ENCODE measurements at regions not wholly inside any gene's neighbourhood (a gene's known extent, or its start where the extent isn't known, plus 50 kb on each side); places are given as distances from the start of the nearest gene placed in this dataset.
A peak's percentile ranks its signal among the peaks of the same experiment; 100 is the strongest.

- H3K36me3 Mint-ChIP-seq (ENCODE audit: insufficient read depth), result no peaks in the 10 kb centered on the region
- TF ChIP-seq CTCF (IDR thresholded peaks at IDR 0.05; ENCODE audit: unreplicated experiment), result no peak
- no peaks in the 10 kb centered on the region for H3K27me3 Mint-ChIP-seq
- H3K9me3 Mint-ChIP-seq (ENCODE audit: low read depth), result no peaks in the 10 kb centered on the region
- no peak for DNase-seq (ENCODE audit: low spot score, unreplicated experiment)
- H3K27ac Mint-ChIP-seq, result no peak overlapping the region
- no peaks in the 10 kb centered on the region for H3K4me1 Mint-ChIP-seq (ENCODE audit: low read depth)
- no peak overlapping the region for H3K4me3 Mint-ChIP-seq (ENCODE audit: low read depth)
These were observed 1023.3 kb upstream of the TENM3 start for GRCh38 chr4:181219783-181220416.

- H3K4me1 Mint-ChIP-seq (ENCODE audit: low read depth), result peaks cover 16% of the 10 kb centered on the region
- no peak for TF ChIP-seq CTCF (IDR thresholded peaks at IDR 0.05; ENCODE audit: unreplicated experiment)
- H3K27me3 Mint-ChIP-seq, result no peaks in the 10 kb centered on the region
- H3K27ac Mint-ChIP-seq, result no peak overlapping the region
- DNase-seq (ENCODE audit: low spot score, unreplicated experiment), result no peak
- no peak overlapping the region for H3K4me3 Mint-ChIP-seq (ENCODE audit: low read depth)
- H3K9me3 Mint-ChIP-seq (ENCODE audit: low read depth), result no peaks in the 10 kb centered on the region
- H3K36me3 Mint-ChIP-seq (ENCODE audit: insufficient read depth), result no peaks in the 10 kb centered on the region
These were observed 1018.4 kb upstream of the TENM3 start for GRCh38 chr4:181224852-181225251.

- H3K36me3 Mint-ChIP-seq (ENCODE audit: insufficient read depth), result no peaks in the 10 kb centered on the region
- no peaks in the 10 kb centered on the region for H3K27me3 Mint-ChIP-seq
- DNase-seq (ENCODE audit: low spot score, unreplicated experiment), result no peak
- no peaks in the 10 kb centered on the region for H3K9me3 Mint-ChIP-seq (ENCODE audit: low read depth)
- H3K4me1 Mint-ChIP-seq (ENCODE audit: low read depth), result peaks cover 18% of the 10 kb centered on the region
- no peak overlapping the region for H3K27ac Mint-ChIP-seq
- peak overlapping the region; percentile 6 for H3K4me3 Mint-ChIP-seq (ENCODE audit: low read depth)
- TF ChIP-seq CTCF (IDR thresholded peaks at IDR 0.05; ENCODE audit: unreplicated experiment), result no peak
These were observed 1017.5 kb upstream of the TENM3 start for GRCh38 chr4:181225616-181226261.

- Mint-ChIP-seq H3K27me3 (peaks cover 29% of the 10 kb centered on the region), H3K9me3 (ENCODE audit: low read depth) (no peaks in the 10 kb centered on the region), H3K4me3 (ENCODE audit: low read depth) (no peak overlapping the region), H3K4me1 (ENCODE audit: low read depth) (peaks cover 23% of the 10 kb centered on the region), H3K27ac (no peak overlapping the region), H3K36me3 (ENCODE audit: insufficient read depth) (no peaks in the 10 kb centered on the region)
- no peak for DNase-seq (ENCODE audit: low spot score, unreplicated experiment)
- no peak for TF ChIP-seq CTCF (IDR thresholded peaks at IDR 0.05; ENCODE audit: unreplicated experiment)
These were observed 1008.1 kb upstream of the TENM3 start for GRCh38 chr4:181234951-181235680.

- Mint-ChIP-seq H3K9me3 (ENCODE audit: low read depth) (peaks cover 3% of the 10 kb centered on the region), H3K4me3 (ENCODE audit: low read depth) (no peak overlapping the region), H3K4me1 (ENCODE audit: low read depth) (no peaks in the 10 kb centered on the region), H3K27ac (no peak overlapping the region), H3K27me3 (peaks cover 15% of the 10 kb centered on the region), H3K36me3 (ENCODE audit: insufficient read depth) (no peaks in the 10 kb centered on the region)
- DNase-seq (ENCODE audit: low spot score, unreplicated experiment), result no peak
- no peak for TF ChIP-seq CTCF (IDR thresholded peaks at IDR 0.05; ENCODE audit: unreplicated experiment)
These were observed 997.9 kb upstream of the TENM3 start for GRCh38 chr4:181245326-181245725.
